D721Med (cell line): ENCODE measurements at regions not wholly inside any gene's neighbourhood (a gene's known extent, or its start where the extent isn't known, plus 50 kb on each side); places are given as distances from the start of the nearest gene placed in this dataset.

Experiments
- DNase-seq: peaks from one replicate; pipeline ENCODE4 v3.0.0; 2011; ENCODE audit warnings: low spot score; ENCODE audit not compliant: insufficient read length
- FAIRE-seq: peaks from 2 replicates; lab custom pipeline; 2011; peaks lifted over from hg19 to GRCh38; lab: Jason Lieb, UNC
- CTCF ChIP-seq: IDR thresholded peaks from 2 replicates; pipeline ENCODE4 v1.5.1; 2012; ENCODE audit warnings: mild to moderate bottlenecking, control low read depth; ENCODE audit not compliant: insufficient read depth; ENCODE audit errors: missing control alignments

- DNase-seq (no peak), FAIRE-seq (no peak)
Measured at GRCh38 chr13:22210134-22210930, 539.5 kb downstream of the FGF9 start.

GRCh38 chr13:22211876-22212275 lies 541.0 kb downstream of the FGF9 start:
- FAIRE-seq (no peak), DNase-seq (no peak)
- TF ChIP-seq CTCF = no peak

More at GRCh38 chr13:22210134-22210930, 539.5 kb downstream of the FGF9 start:
- TF ChIP-seq CTCF = no peak

GRCh38 chr13:22212576-22212975 lies 541.7 kb downstream of the FGF9 start:
- no peak for FAIRE-seq

GRCh38 chr13:22214184-22214583 lies 543.3 kb downstream of the FGF9 start:
- no peak for DNase-seq
- FAIRE-seq = no peak
- TF ChIP-seq CTCF = no peak

More at GRCh38 chr13:22212576-22212975, 541.7 kb downstream of the FGF9 start:
- DNase-seq = no peak
- TF ChIP-seq CTCF = no peak

GRCh38 chr13:22218797-22219196 lies 547.9 kb downstream of the FGF9 start:
- no peak for TF ChIP-seq CTCF
- FAIRE-seq (no peak), DNase-seq (no peak)

- FAIRE-seq (no peak), DNase-seq (no peak)
- TF ChIP-seq CTCF = no peak
Measured at GRCh38 chr13:22219709-22220108, 548.8 kb downstream of the FGF9 start.
